HG02973 (cell line): ENCODE measurements at regions not wholly inside any gene's neighbourhood (a gene's known extent, or its start where the extent isn't known, plus 50 kb on each side); places are given as distances from the start of the nearest gene placed in this dataset.

Experiments used
- ATAC-seq: cut with Tn5 transposase; IDR thresholded peaks from one replicate; pipeline ENCODE4 v1.9.1; 2021; ENCODE audit warnings: moderate library complexity; ENCODE audit not compliant: unreplicated experiment

DNA sequence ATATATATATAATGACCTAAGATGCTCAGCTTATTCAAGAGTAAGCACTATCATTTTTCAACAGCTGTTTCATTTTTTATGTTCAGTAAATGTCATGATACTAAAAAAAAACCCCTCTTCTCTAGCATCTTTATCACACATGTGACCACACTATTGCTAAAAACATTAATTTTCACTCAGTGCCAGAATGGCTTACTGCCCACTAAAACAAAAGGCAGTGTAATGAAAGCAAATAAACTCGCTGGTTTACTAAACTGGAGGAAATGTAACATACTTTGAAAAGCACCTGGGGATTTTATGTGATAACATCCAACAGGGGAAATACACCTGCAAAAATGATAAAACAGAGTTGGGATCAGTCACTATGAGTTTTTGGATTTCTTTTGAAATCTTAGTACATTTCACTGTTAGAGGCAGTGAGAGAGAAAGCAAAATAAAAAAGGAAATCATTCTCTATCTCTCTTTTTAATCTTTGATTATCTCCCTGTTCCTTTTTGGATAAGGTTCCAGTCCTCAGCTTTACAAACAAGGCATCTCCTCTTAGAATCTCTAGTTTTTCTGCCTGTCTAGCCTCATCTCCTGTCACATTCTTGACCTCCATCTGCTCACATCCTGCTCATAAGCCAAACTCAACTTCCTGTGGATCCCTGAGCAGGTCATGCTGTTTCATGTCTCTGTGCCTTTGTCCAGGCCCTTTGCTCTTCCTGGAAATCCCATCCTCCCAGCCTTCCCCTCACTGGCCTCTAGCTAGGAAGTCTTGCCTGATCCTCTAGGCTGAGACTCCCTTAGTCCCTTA is 338.0 kb downstream of the MAN2A1 start:
- no peak for ATAC-seq

DNA sequence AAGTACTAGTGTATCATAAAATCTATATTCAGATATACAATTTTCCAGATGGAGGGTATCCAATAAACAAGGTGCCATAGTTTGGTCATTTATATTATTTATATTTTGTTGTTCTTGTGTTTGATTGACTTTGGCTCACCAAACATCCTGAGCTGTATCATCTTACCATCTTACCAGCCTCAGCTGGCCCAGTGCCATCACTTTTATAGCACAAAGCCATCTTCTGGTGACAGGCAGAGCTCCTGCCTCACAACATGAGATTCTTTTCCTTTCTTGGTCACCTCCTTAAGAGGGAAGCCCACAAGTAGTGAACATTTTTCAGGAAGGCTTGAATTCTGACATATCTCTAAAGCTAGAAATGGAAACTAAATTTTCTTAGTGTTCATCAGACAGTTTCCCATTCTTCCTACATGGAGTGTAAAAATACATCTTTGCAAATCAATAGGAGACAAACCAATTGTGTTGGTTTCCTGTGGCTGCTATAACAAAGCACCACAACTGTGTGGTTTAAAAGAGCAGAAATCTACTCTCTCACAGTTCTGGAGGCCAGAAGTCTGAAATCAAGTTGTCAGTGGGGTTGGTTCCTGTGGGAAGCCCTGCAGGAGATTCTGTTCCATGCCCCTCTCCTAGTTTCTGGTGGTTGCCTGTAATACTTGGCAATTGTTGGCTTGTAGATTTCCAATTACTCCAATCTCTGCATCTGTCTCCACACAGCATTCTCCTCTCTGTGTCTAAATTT is 341.8 kb downstream of the MAN2A1 start:
- ATAC-seq, result no peak

DNA sequence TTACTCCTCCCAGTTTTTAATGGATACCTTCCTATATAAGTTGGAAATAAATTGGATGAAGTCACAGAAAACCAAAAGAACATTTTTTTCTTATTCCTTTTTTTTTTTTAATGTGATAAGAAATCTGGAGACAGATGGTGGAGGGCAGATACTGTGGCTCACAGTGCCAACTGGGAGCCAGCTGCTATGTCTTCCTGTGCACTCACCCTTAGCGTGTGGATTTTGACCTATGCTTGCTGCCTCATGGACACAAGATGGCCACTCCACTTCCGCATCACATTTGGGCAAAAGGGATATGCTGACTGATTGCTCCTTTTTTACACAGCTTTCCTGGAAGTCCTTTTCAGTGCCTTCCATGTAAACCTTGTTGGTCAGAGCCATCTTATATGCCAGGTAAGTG is 342.6 kb downstream of the MAN2A1 start:
- no peak for ATAC-seq

DNA sequence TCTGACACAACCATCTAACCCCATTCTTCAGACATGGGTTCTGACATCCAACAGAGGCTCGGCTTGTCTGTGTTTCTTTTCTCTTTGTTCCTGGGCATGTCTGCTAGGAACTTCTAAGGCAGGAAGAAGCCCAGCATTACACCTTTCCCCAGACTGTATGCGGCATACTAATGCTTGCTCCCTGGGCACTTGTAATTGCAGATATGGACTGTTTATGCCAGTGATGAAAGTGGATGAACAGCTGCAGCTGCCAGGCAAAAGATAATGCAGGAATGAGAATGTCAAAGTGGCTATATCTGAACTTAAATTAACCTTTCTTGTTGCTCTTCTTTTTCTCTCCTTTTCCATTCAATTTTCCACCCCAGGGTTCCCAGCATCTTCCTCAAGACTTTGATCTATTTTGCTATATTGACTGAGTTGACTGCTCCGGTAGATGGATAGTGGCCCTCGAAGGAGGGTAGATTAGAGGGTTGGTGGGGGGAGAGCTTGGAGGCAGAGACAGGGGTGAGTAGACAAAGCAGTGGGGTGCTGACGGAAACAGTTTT is 344.4 kb downstream of the MAN2A1 start:
- ATAC-seq, result no peak

DNA sequence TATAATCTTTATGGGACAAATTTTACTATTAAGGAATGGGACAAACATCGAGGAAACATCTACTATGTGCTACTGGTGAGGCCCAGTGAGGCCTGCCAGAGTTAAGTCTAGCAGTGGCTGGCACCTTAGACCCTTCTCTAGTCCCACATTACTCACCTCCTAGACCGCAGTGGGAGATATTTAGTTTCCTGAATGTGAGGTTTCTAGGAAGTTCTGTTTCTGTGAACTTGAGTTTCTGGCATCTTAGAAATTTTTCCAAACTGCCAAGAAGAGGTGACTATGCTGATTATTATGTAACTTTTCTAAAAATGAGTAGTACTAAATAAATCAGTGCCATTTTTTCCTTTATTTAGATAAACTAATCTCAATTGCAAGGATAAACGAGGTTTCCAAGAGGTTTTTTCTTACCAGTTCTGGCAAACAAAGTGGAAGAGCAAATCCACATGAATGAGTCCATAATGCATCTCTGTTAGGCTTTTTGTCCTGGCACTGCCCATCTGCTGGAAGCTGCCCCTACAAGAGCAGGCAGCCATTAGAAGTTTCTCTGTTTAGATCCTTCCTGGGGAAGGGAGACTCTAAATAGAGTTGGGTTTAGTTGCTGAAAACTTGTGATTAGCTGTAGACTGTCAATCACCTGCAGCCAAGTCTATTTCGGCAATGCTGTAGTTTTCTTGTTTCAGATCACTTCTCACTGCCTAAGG is 348.7 kb downstream of the MAN2A1 start:
- ATAC-seq, result no peak

DNA sequence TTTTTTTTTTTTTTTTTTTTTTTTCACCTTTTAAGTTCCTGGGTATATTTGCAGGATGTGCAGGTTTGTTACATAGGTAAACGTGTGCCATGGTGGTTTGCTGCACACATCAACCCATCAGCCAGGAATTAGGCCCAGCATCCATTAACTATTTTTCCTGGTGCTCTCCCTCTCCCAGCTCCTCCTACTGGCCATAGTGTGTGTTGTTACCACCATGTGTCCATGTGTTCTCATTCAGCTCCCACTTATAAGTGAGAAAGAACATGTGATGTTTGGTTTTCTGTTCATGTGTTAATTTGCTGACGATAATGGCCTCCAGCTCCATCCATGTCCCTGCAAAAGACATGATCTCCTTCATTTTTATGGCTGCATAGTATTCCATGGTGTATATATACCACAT is 350.5 kb downstream of the MAN2A1 start:
- ATAC-seq, result no peak

DNA sequence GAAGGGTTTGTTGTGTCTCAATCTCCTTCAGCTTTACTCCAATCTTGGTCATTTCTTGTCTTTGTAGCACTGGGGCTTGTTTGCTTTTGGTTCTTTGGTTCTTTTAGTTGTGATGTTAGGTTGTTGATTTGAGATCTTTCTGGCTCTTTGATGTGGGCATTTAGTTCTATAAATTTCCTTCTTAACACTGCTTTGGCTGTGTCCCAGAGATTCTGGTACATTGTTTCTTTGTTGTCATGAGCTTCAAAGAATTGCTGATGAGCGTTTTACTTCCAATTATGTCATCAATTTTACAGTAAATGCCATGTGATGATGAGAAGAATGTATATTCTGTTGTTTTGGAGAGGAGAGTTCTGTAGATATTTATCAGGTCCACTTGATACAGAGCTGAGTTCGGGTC is 353.3 kb downstream of the MAN2A1 start:
- ATAC-seq, result no peak

DNA sequence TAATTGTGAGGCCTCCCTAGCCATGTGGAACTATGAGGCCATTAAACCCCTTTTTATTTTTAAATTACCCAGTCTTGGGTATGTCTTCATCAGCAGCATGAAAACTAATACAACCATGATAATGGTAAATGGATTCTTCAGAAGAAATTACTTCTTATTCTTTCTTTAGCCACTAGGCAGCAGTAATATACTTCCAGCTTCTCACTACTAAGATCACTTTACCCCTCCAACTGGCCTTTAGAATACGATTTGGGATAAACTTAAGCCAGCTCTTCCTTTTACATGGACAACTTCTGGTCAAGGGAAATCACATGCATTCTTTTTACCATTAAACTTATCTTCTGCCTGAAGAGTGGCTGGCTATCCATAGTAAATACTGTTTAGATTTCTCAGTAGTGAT is 355.4 kb downstream of the MAN2A1 start:
- ATAC-seq, result no peak

DNA sequence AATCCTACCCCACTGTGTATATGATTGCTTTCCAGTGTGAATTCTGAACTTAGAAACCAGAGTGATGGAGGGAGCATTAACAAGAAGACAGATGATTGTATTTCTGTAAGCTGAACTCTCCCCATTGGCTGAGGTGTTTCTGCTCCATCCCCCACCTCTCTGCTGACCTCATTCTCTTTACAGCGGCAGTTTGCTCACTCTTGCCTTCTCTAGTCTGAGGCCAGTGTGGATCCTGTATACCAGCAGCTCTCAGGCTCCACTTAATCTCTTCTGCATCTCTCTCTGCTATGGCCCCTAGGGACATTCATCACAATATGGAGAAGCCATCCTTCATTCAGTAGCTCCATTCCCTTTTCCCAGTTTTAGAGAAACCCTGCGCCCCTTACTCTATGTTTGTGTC is 358.8 kb downstream of the MAN2A1 start:
- no peak for ATAC-seq

DNA sequence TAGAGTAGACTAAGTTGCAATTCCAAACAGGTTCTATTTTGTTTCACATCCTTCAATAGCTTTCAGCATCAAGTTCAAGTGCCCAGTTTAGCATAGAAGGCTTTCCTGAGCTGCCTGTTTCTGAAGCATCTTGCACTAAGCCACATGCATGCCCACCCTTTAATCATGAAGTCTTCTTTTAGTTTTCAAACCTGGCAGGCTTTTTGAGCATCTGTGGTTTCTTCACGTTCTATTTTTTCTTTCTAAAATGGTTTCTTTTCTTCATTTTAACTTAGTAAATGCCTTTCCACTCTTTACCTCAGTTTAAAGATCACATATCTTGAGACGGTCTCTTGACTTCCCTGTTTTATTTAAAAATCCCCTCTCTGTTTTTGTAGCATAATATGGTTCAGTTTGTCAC is 360.1 kb downstream of the MAN2A1 start:
- no peak for ATAC-seq

DNA sequence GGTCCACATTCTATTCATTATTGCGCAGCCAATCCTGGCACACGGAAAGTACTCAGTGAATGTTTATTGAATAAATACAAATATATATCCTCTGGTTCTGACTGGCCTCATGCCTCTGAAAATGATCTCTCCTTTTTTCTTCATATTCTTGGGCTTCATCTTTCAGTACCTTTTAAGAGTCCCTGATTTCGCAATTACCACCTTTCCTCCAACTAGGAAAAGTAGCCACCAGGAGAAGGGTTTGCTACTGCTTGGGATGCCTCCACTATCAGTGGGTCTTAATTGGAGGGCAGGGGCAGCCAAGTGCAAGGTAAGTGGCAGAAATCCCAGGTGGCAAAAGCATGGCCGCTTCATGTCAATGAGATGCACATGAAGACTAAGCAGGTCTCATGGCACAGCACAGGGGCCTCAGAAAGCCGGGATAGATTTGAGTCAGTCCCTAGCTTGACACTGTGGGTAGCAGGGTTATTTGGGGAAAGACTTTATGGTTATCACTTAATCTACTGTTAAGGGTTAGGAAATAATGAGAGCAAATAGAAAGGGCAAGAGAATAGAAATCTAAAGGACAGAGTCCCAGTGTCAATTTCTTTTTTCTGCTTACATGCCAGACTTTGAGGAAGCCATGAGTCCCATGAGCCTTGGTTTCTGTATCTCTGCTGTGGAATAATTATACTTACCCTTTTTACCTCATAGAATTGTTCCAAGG is 361.1 kb downstream of the MAN2A1 start:
- ATAC-seq, result no peak

DNA sequence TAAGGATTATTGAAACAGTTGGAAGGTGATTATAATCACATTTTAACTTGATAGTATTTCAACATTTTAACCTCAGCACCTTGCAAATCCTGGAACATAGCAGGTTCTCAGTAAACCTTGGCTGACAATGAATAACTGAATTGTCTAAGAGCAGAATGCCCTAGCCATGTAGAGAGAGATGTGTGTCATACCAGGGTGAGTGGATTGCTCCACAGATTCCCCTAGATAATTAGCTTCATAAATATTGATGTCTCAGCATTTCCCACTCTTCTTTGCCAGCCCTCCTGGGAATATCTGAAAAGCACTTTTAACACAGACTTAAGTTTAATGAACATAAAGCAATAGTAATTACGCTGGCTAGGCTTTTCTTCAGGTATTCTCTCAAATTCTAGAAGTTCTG is 363.5 kb downstream of the MAN2A1 start:
- no peak for ATAC-seq

DNA sequence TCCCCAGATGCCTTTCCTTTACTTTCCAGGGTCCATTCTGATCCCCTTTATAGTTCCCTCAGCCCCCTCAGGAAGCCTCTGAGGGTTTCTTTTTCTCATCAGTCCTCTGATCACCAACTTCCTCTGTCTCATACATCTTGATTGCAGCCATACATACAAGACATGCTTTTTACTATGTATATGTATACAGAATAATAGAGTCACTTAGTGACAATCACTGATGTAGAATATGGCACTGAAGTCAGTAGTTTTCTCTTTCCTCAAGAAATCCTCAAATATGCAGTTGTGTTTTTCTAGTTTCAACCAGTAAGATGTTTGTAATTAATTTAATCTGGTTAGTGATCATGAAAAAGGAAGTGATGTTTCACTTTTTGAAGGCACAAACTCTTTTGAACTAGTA is 364.1 kb downstream of the MAN2A1 start:
- peak; percentile 5 for ATAC-seq

DNA sequence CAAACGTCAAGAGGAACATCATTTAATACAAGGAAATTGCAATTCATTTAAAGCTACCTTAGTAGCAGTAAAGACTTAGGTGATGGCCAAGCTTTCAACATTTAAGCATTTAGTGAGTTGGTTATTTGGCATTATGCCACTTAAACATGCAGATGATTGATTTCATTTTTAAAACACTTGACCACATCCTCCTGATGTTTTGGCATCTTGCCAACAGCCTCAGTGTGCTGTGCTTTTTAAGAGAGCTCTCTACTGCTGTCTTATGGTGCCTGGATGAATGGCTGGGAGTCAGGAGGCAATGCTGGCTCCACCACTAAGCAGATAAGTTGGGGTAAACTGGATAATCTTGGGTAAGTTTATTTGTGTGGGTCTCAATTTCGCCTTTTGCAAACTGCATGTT is 364.5 kb downstream of the MAN2A1 start:
- peak; percentile 86 for ATAC-seq

DNA sequence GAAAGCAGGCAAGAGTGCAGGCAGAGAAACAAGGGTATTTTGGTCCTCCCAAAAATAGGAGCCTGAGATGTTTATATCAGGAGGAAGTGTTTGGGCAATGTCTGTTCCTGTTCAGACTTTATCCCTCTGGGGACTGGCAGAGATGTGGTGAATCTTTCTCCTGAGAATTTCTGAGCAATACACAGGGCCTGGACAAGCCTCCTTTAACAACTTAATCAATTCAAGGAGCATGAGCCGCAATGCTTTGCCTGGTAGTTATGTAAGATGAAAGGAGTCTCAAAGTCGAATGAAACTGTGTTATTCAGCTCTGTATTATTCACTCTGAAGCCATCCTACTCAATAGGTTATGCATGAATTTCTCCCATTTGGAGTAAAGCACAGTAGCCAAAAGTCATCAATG is 365.6 kb downstream of the MAN2A1 start:
- ATAC-seq, result no peak

DNA sequence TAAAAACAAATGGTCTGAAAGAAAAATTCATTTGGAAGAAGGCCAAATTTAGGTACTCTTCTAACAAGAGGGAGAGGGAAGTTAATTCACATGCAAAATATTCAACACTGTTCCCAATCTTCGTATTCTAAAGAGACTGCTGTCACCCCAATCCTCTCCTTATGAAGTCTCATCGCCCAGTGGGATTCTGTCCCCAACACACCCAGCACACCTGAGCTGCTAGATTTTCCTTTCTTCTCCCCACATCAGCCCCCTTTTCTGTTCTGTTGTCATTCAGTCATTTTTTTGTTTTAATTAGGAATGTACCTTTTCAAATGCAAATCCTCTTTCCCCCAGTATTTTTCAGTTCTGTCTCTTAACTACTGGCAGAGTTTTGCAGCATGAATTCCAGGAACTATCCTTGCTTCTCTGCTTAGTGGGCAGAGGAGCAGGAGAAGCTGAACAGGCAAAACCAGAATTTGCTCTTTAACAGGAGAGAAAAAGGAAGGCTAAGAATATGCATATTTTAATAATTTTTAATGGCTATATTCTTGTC is 366.9 kb downstream of the MAN2A1 start:
- no peak for ATAC-seq

DNA sequence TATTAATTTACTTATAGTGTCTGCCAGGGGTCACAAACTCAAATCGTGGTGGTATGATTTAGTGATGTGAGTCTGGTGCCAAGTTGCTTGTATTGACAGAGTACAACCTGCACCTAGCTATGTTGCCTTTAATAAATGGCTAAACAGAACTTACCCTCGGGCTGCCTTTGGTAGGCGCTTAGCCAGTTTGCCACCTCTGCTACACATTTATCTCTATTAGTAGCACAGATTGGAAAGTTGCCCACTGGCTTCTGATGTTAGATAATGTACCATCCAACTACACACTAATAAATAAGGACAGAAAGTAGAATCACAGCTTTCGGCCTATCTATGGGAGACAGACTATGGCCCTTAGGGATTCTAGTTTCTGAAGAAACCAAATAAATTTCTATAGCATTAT is 368.4 kb downstream of the MAN2A1 start:
- no peak for ATAC-seq

DNA sequence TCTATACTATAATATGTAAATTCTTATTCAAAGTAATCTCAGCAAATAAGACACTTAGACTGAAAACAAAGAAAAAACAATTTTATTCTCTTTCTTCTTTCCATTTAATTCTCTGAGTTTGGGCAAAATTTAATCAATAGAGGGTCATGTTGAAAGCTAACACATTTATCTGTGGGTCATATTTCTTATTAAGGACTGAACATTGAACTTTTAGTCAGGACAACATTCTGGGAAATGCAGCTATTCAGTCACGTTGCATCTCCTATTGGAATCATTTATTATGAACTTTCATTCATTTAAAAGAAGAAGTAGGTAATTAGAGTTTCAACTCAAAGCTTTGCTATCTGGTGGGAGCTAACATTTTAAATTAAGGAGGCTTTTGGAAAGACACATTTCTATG is 372.5 kb downstream of the MAN2A1 start:
- ATAC-seq, result no peak

DNA sequence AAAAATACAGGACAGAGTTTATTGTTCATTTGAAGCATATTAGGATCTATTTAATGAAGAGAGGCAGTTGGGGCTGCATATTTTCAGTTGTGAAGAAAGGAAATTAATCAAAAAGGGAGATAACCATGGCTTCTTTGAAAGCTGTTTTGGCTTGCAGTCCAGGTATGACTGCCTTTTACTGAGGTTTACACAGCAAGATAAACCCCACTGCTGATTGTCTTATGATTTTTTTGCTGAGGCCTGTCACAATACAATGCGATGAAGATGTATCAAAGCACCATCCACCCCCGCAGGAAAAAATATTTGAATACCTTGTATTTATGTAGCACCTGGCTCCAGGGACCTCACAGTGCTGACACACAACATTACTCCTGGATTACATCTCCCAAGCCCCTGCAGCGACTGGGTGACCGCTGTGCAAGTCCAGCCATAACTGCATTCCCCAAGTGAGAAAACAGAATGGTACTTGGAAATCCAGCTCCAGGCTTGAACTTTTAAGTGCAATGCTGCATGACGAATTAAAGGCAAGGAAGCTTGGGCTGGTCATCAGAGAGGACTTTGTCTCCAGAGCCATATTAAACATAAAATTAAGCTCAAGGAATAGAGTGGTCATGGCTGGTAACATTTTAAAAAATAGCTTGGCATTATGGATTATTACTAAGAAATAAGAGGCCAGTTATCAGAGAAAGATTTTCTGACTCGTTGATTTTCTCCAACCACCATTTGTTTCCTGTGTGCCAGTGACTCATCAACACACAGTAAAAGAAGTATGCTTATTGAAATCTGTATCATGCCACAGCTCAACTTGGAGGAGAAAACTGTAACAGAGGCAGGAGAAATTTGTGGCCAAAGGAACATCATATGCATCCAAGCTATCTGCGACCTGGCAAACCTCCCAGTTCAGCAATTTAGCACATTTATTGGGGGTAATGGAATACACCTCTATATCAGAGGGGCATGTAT is 374.2 kb downstream of the MAN2A1 start:
- no peak for ATAC-seq
